Thoracic aorta (tissue), 2 donors: ENCODE measurements at regions not wholly inside any gene's neighbourhood (a gene's known extent, or its start where the extent isn't known, plus 50 kb on each side); places are given as distances from the start of the nearest gene placed in this dataset.
"Not testable (repeated sequence)": the region's sequence is repeated elsewhere in the genome, so short reads cannot be mapped to it uniquely, and the experiment has no call there.

ENCODE experiments used
- ATAC-seq: fragments of 150-250 bp; one replicate; pipeline ENCODE4 v1.8.0; 2017; ENCODE audit warnings: low read depth; ENCODE audit not compliant: insufficient number of reproducible peaks, low FRiP score
- DNase-seq: peaks from one replicate; pipeline ENCODE4 v3.0.0-alpha.2; 2020; ENCODE audit warnings: low spot score
- H3K27ac ChIP-seq, 2 donors: fragments of 200-600 bp; sonication (generic); 1 replicate in 1 of 2; 2 replicates in 1 of 2; pipeline ENCODE4 v1.5.1; 2016; ENCODE audit warnings: mild to moderate bottlenecking in 2 of 2, moderate library complexity in 2 of 2
- H3K27me3 ChIP-seq: fragments of 200-600 bp; sonication (generic); replicated peaks from 2 replicates; pipeline ENCODE4 v1.6.0; 2016; ENCODE audit warnings: mild to moderate bottlenecking; ENCODE audit not compliant: insufficient read depth
- H3K36me3 ChIP-seq: fragments of 200-600 bp; sonication (generic); one replicate; pipeline ENCODE4 v1.5.1; 2016
- H3K4me1 ChIP-seq, 2 donors: fragments of 200-600 bp; sonication (generic); 1 replicate in 1 of 2; 2 replicates in 1 of 2; pipeline versions ENCODE4 v1.5.1 to v1.6.0; 2016; ENCODE audit warnings: low read depth in 2 of 2, mild to moderate bottlenecking in 1 of 2; ENCODE audit not compliant: control insufficient read depth in 1 of 2
- H3K4me3 ChIP-seq: fragments of 200-600 bp; sonication (generic); 2 replicates; pipeline ENCODE4 v1.5.1; 2016; ENCODE audit warnings: mild to moderate bottlenecking
- H3K9me3 ChIP-seq: fragments of 200-600 bp; sonication (generic); 2 replicates; pipeline ENCODE4 v1.5.1; 2016
- CTCF ChIP-seq: fragments of 200-600 bp; sonication (generic); IDR thresholded peaks from one replicate; pipeline ENCODE4 v1.5.1; 2019; ENCODE audit warnings: antibody characterized with exemption

GRCh38 chr9:90201766-90202165 lies 440.9 kb downstream of the DIRAS2 start:
- no peak for TF ChIP-seq CTCF
- Histone ChIP-seq H3K4me1 (no peaks in the 10 kb centered on the region), H3K4me3 (no peak overlapping the region), H3K27ac (no peak overlapping the region), H3K36me3 (no peaks in the 10 kb centered on the region), H3K27me3 (no peaks in the 10 kb centered on the region), H3K9me3 (peaks cover 4% of the 10 kb centered on the region)
- ATAC-seq (no peak), DNase-seq (no peak)

- H3K27me3 ChIP-seq, result no peaks in the 10 kb centered on the region
- no peak for TF ChIP-seq CTCF
- H3K27ac ChIP-seq, result no peak overlapping the region
- DNase-seq (no peak), ATAC-seq (no peak)
- no peak overlapping the region for H3K4me3 ChIP-seq
- no peaks in the 10 kb centered on the region for H3K36me3 ChIP-seq
- H3K9me3 ChIP-seq, result no peaks in the 10 kb centered on the region
- H3K4me1 ChIP-seq, result no peaks in the 10 kb centered on the region
These were observed 438.3 kb downstream of the DIRAS2 start for GRCh38 chr9:90204128-90204831.

- H3K27me3 ChIP-seq, H3K9me3 ChIP-seq, ATAC-seq, H3K36me3 ChIP-seq, DNase-seq, H3K4me3 ChIP-seq, H3K27ac ChIP-seq, H3K4me1 ChIP-seq: not testable (repeated sequence)
These were observed 429.6 kb downstream of the DIRAS2 start for GRCh38 chr9:90213045-90213444.

- no peak for TF ChIP-seq CTCF
- H3K4me1 ChIP-seq, result no peaks in the 10 kb centered on the region
- no peak for ATAC-seq
- H3K27ac ChIP-seq, result no peak overlapping the region
- no peaks in the 10 kb centered on the region for H3K27me3 ChIP-seq
- H3K4me3 ChIP-seq, result no peak overlapping the region
- no peaks in the 10 kb centered on the region for H3K9me3 ChIP-seq
- no peaks in the 10 kb centered on the region for H3K36me3 ChIP-seq
- DNase-seq, result no peak
These were observed 423.0 kb downstream of the DIRAS2 start for GRCh38 chr9:90219548-90220118.

- H3K27ac ChIP-seq, H3K27me3 ChIP-seq, H3K9me3 ChIP-seq, DNase-seq, ATAC-seq, H3K4me1 ChIP-seq, H3K4me3 ChIP-seq, H3K36me3 ChIP-seq: not testable (repeated sequence)
These were observed 420.7 kb downstream of the DIRAS2 start for GRCh38 chr9:90221899-90222298.

GRCh38 chr9:90226839-90227338 lies 415.7 kb downstream of the DIRAS2 start:
- H3K27me3 ChIP-seq, H3K4me1 ChIP-seq, H3K4me3 ChIP-seq, H3K36me3 ChIP-seq, DNase-seq, ATAC-seq, H3K9me3 ChIP-seq, H3K27ac ChIP-seq: not testable (repeated sequence)

- not testable (repeated sequence) for H3K27ac ChIP-seq, H3K9me3 ChIP-seq, H3K36me3 ChIP-seq, H3K27me3 ChIP-seq, H3K4me1 ChIP-seq, H3K4me3 ChIP-seq, DNase-seq, ATAC-seq
These were observed 409.5 kb downstream of the DIRAS2 start for GRCh38 chr9:90233081-90233480.
